Muscle layer of colon (tissue), 2 donors: ENCODE measurements at regions not wholly inside any gene's neighbourhood (a gene's known extent, or its start where the extent isn't known, plus 50 kb on each side); places are given as distances from the start of the nearest gene placed in this dataset.

Experiments used
- H3K27ac ChIP-seq: one replicate; pipeline ENCODE4 v1.7.0; 2013; ENCODE audit warnings: low read depth, mild to moderate bottlenecking, low read length, moderate library complexity
- H3K27me3 ChIP-seq, 2 donors: one replicate each; pipeline ENCODE4 v1.7.0; 2013; ENCODE audit warnings: low read length in 2 of 2, mild to moderate bottlenecking in 2 of 2; ENCODE audit not compliant: insufficient read depth in 2 of 2, control insufficient read depth in 1 of 2
- H3K36me3 ChIP-seq: one replicate; pipeline ENCODE4 v1.7.0; 2013; ENCODE audit warnings: mild to moderate bottlenecking, low read length; ENCODE audit not compliant: insufficient read depth
- H3K4me1 ChIP-seq: one replicate; pipeline ENCODE4 v1.7.0; 2013; ENCODE audit warnings: mild to moderate bottlenecking, low read length; ENCODE audit not compliant: insufficient read depth
- H3K4me3 ChIP-seq, 2 donors: one replicate each; pipeline ENCODE4 v1.7.0; 2013; ENCODE audit warnings: low read length in 2 of 2, low read depth in 1 of 2, mild to moderate bottlenecking in 1 of 2, moderate library complexity in 1 of 2
- H3K9ac ChIP-seq: one replicate; pipeline ENCODE4 v1.7.0; 2013; ENCODE audit warnings: low read length
- H3K9me3 ChIP-seq: one replicate; pipeline ENCODE4 v1.7.0; 2013; ENCODE audit warnings: mild to moderate bottlenecking, low read length
- donor health status: abdominal sarcoma.
- donor health status: Adenocarcinoma of cecum.

DNA sequence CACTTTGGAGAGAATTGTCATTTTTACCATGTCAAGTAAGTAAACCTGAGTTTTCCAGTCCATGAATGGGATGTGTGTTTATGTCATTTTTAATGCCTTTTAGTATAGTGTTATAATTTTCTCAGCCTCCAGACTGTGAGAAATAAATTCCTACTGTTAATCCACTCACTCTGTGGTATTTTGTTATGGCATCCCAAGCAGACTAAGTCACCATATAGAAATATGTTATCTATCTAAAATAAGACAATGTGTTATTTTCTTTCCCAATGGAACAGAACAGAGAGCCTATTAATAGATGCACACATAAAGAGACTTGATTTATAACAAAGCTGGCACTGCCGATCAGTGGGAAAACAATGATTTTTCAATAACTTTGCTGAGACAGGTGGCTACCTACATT is 70.2 kb upstream of the SLC4A11 start:
- H3K36me3 ChIP-seq: peaks cover 66% of the 10 kb centered on the region
- H3K4me1 ChIP-seq: peaks cover 7% of the 10 kb centered on the region
- H3K27ac ChIP-seq: no peak overlapping the region
- H3K27me3 ChIP-seq: no peaks in the 10 kb centered on the region
- H3K4me3 ChIP-seq: no peak overlapping the region
- H3K9me3 ChIP-seq: no peaks in the 10 kb centered on the region
- H3K9ac ChIP-seq: no peak overlapping the region

DNA sequence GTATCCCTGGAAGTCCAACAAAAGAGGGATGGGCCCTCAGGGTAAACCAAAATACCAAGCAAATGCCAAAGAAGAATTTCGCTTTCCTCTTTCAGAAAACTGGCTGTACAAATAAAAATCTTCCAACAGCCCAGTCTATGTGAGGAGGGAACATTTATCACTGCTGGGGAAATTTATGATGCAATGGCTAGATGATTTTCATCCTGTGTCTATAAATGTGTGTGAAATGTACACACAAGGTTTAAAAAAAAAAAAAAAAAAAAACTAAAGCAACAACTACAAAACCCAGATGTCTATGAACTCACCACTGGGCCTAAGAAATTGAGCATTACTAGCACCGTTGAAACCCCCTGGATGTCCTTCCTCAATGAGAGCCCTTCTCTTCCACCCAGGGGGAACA is 68.7 kb upstream of the SLC4A11 start:
- Histone ChIP-seq H3K27me3 (no peaks in the 10 kb centered on the region), H3K4me1 (no peaks in the 10 kb centered on the region), H3K9me3 (no peaks in the 10 kb centered on the region), H3K27ac (no peak overlapping the region), H3K36me3 (peaks cover 64% of the 10 kb centered on the region), H3K4me3 (no peak overlapping the region), H3K9ac (no peak overlapping the region)

DNA sequence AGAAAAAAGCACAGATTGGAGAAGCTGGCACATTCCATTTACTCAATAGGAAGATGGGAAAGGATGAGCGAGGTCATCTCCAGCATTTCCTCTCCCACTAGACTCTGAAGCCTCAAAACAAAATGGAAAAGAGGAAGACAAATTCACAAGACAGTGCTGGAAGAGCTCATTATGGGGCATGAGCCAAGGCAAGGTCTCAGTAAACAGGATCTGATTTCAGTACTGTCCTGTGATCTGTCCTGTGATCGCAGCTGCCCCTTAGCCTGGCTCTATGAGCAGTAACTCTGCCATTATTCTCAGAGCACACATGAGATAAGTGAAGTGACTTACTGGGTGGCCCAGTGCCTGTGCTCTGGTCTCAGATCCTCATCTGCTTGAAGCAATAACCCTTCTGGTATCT is 68.1 kb upstream of the SLC4A11 start:
- Histone ChIP-seq H3K27me3 (no peaks in the 10 kb centered on the region), H3K9me3 (no peaks in the 10 kb centered on the region), H3K27ac (no peak overlapping the region), H3K4me1 (no peaks in the 10 kb centered on the region), H3K9ac (no peak overlapping the region), H3K36me3 (peaks cover 62% of the 10 kb centered on the region), H3K4me3 (no peak overlapping the region)

DNA sequence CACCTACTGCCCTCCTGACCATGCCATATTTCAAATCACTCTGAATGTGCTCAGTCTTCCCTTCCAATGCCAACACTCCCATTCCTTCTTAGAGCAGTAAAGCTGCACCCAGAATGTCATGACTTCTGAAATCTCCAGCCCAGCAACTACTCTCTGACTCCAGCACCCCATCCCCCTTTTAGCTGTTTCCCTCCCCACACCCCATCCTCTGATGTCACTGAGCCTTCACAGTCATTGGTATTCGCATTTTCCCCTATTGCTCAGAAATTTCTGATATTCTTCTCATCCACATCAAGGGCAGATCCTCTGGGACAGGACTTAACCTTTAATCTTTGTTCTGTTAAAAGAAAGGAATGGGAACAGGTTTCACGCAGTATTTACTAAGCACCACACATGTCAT is 67.1 kb upstream of the SLC4A11 start:
- no peaks in the 10 kb centered on the region for H3K27me3 ChIP-seq
- H3K9ac ChIP-seq: no peak overlapping the region
- peaks cover 56% of the 10 kb centered on the region for H3K36me3 ChIP-seq
- H3K4me1 ChIP-seq: no peaks in the 10 kb centered on the region
- no peak overlapping the region for H3K4me3 ChIP-seq
- H3K9me3 ChIP-seq: no peaks in the 10 kb centered on the region
- H3K27ac ChIP-seq: no peak overlapping the region

DNA sequence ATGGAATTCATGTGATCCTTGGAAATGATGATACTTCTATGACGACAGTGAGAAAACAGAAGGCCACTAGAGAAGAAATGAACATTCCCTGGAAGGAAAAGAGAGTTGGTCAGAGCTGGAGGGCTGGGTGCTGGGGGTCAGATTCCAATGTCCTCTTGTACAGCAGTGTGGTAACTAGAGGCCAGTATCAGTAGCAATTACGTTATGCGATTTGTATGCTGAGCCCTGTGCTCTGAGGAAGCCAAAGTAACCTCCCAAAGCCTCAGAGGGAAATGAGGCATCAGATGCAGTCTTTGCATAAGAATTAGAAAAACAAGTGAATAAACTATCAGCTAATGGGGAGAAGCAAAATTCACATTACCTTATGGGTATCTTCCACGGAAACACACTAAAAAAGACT is 65.5 kb upstream of the SLC4A11 start:
- no peak overlapping the region for H3K4me3 ChIP-seq
- H3K27me3 ChIP-seq: no peaks in the 10 kb centered on the region
- no peak overlapping the region for H3K27ac ChIP-seq
- peaks cover 59% of the 10 kb centered on the region for H3K36me3 ChIP-seq
- no peak overlapping the region for H3K9ac ChIP-seq
- H3K9me3 ChIP-seq: no peaks in the 10 kb centered on the region
- H3K4me1 ChIP-seq: no peaks in the 10 kb centered on the region

DNA sequence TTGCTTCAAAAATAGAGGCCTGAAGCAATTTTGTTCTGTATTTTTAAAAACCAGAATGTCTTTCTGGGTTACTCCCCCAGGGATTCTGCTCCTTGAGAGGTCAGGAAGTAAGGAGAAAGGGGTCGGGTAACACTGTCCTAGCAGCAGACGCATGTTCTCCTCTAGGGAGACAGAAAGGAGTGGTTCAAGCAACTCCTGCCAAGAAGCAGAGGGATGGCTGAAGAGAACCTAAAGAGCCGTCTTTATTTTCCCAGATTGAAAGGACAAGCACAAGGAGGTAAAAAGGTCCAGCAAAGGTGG is 58.0 kb upstream of the SLC4A11 start:
- no peaks in the 10 kb centered on the region for H3K27me3 ChIP-seq
- H3K36me3 ChIP-seq: peaks cover 49% of the 10 kb centered on the region
- no peaks in the 10 kb centered on the region for H3K9me3 ChIP-seq
- no peak overlapping the region for H3K9ac ChIP-seq
- no peak overlapping the region for H3K4me3 ChIP-seq
- H3K4me1 ChIP-seq: no peaks in the 10 kb centered on the region
- no peak overlapping the region for H3K27ac ChIP-seq

DNA sequence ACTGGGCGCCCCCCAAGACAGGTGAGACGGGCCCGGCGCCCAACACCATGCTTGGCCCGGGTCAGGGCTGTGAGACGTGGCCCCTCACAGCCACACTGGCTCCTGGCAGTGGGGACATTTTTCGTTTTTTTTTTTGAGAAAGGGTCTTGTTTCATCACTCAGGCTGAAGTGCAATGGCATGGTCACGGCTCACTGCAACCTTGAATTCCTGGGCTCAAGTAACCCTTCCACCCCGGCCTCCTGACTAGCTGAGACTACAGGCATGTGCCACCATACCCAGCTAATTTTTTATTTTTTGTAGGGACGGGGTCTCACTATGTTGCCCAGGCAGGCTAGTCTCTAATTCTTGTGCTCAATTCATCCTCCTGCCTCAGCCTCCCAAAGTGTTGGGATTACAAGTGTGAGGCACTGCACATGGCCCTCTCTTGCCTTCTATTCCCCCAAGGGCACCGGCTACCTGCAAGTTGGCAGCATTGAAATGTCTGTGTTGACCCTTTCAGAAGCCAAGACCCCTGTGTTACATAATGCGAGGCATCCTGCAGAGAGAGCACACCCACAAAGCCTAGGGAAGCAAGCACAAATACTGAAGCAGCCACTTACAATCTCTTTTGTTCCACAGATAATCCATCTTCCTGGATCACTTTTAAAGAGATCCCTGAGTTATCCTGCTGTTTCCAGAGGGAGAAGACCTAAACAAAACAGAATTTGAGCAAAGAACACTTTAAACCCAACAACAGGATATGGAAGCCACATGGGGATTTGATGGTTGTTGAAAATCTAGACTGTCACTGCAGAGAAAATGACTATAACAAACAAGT is 57.5 kb upstream of the SLC4A11 start:
- Histone ChIP-seq H3K9me3 (no peaks in the 10 kb centered on the region), H3K9ac (no peak overlapping the region), H3K36me3 (peaks cover 55% of the 10 kb centered on the region), H3K27me3 (no peaks in the 10 kb centered on the region), H3K27ac (no peak overlapping the region), H3K4me3 (no peak overlapping the region), H3K4me1 (no peaks in the 10 kb centered on the region)
